ENCODE measurements at regions not wholly inside any gene's neighbourhood (a gene's known extent, or its start where the extent isn't known, plus 50 kb on each side); places are given as distances from the start of the nearest gene placed in this dataset.

DNA sequence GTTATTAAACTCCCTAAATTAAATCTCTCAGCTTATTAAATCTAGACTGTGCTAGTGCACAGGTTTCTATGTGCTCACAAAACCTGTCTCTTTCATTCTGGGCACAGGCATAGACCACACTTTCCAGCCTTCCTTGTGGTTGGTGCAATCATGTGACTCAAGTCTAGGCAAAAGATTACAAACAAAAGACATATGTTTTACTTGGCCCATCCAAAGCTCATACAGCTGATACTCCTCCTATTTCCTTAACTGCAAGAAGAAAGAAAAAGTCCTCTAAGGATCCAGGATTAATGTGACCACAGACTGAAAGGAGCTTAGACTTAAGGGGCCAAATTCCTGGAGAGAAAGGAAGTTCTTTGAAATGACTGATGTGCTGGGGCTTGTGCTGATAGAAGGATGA is 731.3 kb upstream of the RAB6C start (continued):
- TF ChIP-seq, protein P1, sequence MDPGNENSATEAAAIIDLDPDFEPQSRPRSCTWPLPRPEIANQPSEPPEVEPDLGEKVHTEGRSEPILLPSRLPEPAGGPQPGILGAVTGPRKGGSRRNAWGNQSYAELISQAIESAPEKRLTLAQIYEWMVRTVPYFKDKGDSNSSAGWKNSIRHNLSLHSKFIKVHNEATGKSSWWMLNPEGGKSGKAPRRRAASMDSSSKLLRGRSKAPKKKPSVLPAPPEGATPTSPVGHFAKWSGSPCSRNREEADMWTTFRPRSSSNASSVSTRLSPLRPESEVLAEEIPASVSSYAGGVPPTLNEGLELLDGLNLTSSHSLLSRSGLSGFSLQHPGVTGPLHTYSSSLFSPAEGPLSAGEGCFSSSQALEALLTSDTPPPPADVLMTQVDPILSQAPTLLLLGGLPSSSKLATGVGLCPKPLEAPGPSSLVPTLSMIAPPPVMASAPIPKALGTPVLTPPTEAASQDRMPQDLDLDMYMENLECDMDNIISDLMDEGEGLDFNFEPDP (CRISPR knock-in tag; conservative IDR thresholded peaks at IDR 0.05): no peak
- TF ChIP-seq NCOR1 (IDR thresholded peaks at IDR 0.05; ENCODE audit: borderline replicate concordance, low read length) (no peak), THAP11 (CRISPR knock-in tag; IDR thresholded peaks at IDR 0.05) (no peak)

DNA sequence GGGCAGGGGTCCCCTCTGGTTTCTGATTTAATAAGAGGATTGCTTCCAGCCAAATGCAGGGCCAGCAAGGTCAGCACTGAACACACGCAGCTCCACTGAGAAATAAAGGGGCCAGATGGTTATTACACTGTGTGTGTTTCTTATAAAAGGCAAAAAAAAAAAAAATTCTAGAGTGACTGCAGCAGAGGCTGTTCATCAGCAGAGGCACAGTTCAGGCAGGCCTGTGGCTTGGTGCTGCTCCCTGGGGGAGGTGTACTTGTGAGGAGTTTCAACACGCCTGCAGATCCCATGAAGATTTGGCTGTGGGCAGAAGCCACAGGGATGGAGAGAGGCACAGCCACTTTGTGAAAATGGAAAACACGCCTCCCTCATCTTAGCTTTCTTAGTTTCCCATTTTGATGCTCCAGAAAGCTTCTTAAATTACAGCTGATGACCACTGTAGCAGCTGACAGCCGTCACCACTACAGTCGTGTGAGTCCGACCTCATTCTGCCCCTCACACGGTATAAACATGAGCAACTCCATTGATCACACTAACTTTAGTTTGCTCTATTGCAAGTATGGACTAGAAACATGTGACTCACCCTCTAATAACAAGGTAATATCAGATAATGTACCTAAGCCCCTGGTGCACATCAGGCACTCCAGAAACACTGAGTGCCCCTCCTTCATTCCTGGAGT is 726.5 kb upstream of the RAB6C start:
- FAIRE-seq: no peak
- no peaks in the 10 kb centered on the region for H3K36me3 ChIP-seq (replicated peaks in 1 of 2; ENCODE audit: control insufficient read depth in 1 of 2, insufficient read depth in 2 of 2, low read length in 2 of 2)
- ChIA-PET CTCF (ENCODE audit: low intra/inter-chr PET ratio, low total read pairs) (no interaction called here), POLR2A (no interaction called here)
- no peak; the same call in 2 of the 3 replicates for ATAC-seq
- 13% methylated on average over 7 of the region's 7 CpGs for WGBS (ENCODE audit: low lambda C conversion rate)
- intact Hi-C loops (cut with micrococcal nuclease; ENCODE audit: unreplicated experiment) (no loop called here), in situ Hi-C loops (cut with HindIII; ENCODE audit: extremely low pct_ligation_motif_present, low pct_unique_long_range_greater_than_20kb) (no loop called here)
- no peak overlapping the region for H3K4me3 ChIP-seq (replicated peaks in 1 of 3; ENCODE audit: insufficient read depth in 1 of 3, low read depth in 2 of 3, low read length in 3 of 3)
- H3K4me1 ChIP-seq (ENCODE audit: insufficient read depth, low read length): no peaks in the 10 kb centered on the region
- no peak for DNase-seq (ENCODE audit: low spot score)
- no peak overlapping the region for H3K4me2 ChIP-seq (ENCODE audit: low read depth, low read length)
- no TSS peak for BruUV-seq (replicated peaks)
- H3K9me3 ChIP-seq (ENCODE audit: low read length): peaks cover 16% of the 10 kb centered on the region
- no peaks in the 10 kb centered on the region for H3K27me3 ChIP-seq (ENCODE audit: control insufficient read depth in 1 of 2, insufficient read depth in 2 of 2, low read length in 2 of 2)
- H3K79me2 ChIP-seq (ENCODE audit: insufficient read depth, low read length): no peaks in the 10 kb centered on the region
- H4K20me1 ChIP-seq (ENCODE audit: insufficient read depth, low read length): no peaks in the 10 kb centered on the region
- no peak overlapping the region for H2AFZ ChIP-seq (ENCODE audit: low read length)
- no peak overlapping the region for H3K9ac ChIP-seq (ENCODE audit: insufficient read depth, low read depth, low read length)
- no peak overlapping the region for H3K27ac ChIP-seq (ENCODE audit: extremely low read length, insufficient read depth, low read length)
- TF ChIP-seq ESRRA (CRISPR knock-in tag; IDR thresholded peaks at IDR 0.05; ENCODE audit: low read depth): no peak
- TF ChIP-seq ZFYVE20 (CRISPR knock-in tag; IDR thresholded peaks at IDR 0.05; ENCODE audit: borderline replicate concordance, low read depth): no peak
- no peak for TF ChIP-seq SNAPC2 (CRISPR knock-in tag; IDR thresholded peaks at IDR 0.05)
- TF ChIP-seq TARDBP (CRISPR knock-in tag; IDR thresholded peaks at IDR 0.05): no peak
- TF ChIP-seq ZNF512 (CRISPR knock-in tag; IDR thresholded peaks at IDR 0.05): no peak
- TF ChIP-seq, protein P2, sequence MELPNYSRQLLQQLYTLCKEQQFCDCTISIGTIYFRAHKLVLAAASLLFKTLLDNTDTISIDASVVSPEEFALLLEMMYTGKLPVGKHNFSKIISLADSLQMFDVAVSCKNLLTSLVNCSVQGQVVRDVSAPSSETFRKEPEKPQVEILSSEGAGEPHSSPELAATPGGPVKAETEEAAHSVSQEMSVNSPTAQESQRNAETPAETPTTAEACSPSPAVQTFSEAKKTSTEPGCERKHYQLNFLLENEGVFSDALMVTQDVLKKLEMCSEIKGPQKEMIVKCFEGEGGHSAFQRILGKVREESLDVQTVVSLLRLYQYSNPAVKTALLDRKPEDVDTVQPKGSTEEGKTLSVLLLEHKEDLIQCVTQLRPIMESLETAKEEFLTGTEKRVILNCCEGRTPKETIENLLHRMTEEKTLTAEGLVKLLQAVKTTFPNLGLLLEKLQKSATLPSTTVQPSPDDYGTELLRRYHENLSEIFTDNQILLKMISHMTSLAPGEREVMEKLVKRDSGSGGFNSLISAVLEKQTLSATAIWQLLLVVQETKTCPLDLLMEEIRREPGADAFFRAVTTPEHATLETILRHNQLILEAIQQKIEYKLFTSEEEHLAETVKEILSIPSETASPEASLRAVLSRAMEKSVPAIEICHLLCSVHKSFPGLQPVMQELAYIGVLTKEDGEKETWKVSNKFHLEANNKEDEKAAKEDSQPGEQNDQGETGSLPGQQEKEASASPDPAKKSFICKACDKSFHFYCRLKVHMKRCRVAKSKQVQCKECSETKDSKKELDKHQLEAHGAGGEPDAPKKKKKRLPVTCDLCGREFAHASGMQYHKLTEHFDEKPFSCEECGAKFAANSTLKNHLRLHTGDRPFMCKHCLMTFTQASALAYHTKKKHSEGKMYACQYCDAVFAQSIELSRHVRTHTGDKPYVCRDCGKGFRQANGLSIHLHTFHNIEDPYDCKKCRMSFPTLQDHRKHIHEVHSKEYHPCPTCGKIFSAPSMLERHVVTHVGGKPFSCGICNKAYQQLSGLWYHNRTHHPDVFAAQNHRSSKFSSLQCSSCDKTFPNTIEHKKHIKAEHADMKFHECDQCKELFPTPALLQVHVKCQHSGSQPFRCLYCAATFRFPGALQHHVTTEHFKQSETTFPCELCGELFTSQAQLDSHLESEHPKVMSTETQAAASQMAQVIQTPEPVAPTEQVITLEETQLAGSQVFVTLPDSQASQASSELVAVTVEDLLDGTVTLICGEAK (IDR thresholded peaks at IDR 0.05): no peak
- TF ChIP-seq, protein P2 (CRISPR knock-in tag; IDR thresholded peaks at IDR 0.05): no peak
